SK-N-SH (cell line): ENCODE measurements at regions not wholly inside any gene's neighbourhood (a gene's known extent, or its start where the extent isn't known, plus 50 kb on each side); places are given as distances from the start of the nearest gene placed in this dataset.

Experiments
- GABPA ChIP-seq: IDR thresholded peaks from 2 replicates; pipeline ENCODE4 v1.4.0; 2012; ENCODE audit warnings: low read depth, mild to moderate bottlenecking
- RAD21 ChIP-seq: IDR thresholded peaks from 2 replicates; pipeline ENCODE4 v1.6.1; 2012; ENCODE audit warnings: mild to moderate bottlenecking, low read length

DNA sequence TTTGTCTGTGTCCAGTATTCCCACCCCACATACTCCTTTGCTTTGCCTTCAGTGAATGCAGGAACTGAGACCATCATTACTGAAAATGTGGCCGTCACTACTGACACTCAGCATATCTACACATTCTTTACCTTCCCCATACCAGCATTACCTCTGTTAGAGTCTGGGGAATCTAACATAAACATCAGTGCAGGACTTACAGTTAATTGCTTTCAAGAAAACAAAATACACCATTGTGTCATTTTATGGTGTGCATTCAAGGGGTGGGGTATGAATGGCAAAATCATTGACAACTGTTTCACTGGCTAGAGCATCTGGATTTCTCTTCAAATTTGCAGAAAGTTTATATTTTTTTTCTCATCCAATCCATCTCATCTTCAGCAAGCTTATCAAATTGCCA is 731.4 kb upstream of the RIOK2 start:
- no peak for TF ChIP-seq GABPA
- no peak for TF ChIP-seq RAD21
